Left renal cortex interstitium (tissue), 4 donors: ENCODE measurements at regions not wholly inside any gene's neighbourhood (a gene's known extent, or its start where the extent isn't known, plus 50 kb on each side); places are given as distances from the start of the nearest gene placed in this dataset.
"Not testable (repeated sequence)": the region's sequence is repeated elsewhere in the genome, so short reads cannot be mapped to it uniquely, and the experiment has no call there.

Experiments
- DNase-seq, 4 donors: peaks; one replicate each; pipeline ENCODE4 v3.0.0-alpha.2; 2013; ENCODE audit warnings: low read depth in 4 of 4, low spot score in 2 of 4, missing footprints in 1 of 4

DNA sequence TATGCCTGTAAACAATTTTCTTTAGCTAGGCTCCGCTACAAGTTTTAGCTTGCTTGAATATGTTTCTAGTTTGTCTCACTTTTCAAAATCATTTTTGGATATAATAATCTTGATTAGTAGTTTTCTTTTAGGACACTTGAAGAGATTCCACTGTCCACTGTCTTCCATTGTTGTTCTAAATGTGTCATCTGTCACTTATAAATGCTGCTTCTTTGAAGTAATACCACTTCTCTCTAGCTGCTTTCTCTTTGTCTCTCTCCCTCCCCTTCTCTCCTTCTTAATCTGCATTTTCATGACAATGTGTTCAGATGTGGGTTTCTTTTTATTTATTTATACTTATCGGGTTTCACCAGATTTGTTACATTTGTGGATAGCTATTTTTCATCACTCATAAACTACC, 73.7 kb upstream of the DPP10 start:
- DNase-seq = no peak

DNA sequence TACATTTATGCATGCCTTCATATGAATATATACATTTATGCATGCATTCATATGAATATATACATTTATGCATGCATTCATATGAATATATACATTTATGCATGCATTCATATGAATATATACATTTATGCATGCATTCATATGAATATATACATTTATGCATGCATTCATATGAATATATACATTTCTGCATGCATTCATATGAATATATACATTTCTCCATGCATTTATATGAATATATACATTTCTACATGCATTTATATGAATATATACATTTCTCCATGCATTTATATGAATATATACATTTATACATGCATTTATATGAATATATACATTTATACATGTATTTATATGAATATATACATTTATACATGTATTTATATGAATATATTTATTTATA, 70.7 kb upstream of the DPP10 start:
- DNase-seq = not testable (repeated sequence)

DNA sequence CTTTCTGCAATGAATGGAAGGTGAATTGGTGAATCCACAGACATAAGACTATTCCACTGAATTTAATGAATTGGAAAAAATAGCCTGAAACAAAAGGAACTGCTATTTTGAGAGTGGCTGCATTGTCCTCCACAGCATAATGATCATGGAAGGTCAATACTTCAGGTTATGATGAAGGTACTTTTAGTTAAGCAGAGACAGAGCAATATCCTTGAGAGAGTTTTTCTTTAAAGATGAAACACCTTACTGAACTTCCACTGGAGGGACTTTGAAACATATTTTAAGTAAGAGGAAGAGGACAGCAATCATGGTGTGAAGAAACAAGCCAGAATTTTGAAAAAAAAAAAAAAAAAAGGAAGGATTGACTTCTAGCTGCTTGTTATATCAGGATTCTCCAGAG, 68.8 kb upstream of the DPP10 start:
- DNase-seq = no peak

DNA sequence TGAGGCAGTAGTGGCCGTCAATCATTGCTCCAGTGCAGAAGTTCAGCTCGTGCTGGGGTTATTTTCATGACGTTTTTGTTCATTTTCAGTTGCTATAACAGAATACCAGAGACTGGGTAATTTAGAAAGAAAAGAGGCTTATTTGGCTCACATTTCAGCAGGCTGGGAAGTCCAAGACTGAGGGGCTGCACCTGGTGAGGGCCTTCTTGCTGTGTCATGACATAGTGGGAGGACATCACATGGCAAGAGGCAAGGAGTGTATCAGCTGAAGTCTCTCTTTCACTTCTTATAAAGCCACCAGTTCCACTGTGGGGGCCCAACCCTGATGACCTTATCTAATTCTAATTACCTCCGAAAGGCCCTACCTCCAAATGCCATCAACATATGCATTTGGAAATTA, 58.0 kb upstream of the DPP10 start:
- no peak for DNase-seq

DNA sequence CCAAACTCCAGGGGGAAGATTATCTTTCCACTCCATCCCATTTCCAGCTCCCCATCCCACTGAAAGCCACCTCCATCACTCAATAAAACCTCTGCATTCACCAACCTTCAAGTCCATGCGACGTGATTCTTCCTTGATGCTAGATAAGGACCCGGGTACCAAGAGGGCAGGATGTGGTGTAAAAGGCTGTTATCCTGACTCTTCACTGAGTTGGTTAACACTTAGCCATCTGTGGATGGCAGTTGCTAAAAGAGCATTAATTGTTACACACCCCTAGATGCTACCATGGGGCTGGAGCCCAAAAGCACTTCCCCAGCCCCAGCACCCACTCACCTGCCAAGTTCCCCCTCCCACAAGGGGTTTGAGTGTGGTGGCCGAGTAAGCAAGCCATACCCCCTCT, 53.4 kb upstream of the DPP10 start:
- DNase-seq = no peak
